Heart left ventricle (tissue), 16 donors: ENCODE measurements at regions not wholly inside any gene's neighbourhood (a gene's known extent, or its start where the extent isn't known, plus 50 kb on each side); places are given as distances from the start of the nearest gene placed in this dataset.
A peak's percentile ranks its signal among the peaks of the same experiment; 100 is the strongest.

Experiments used
- ATAC-seq, 4 donors: fragments of 200-7000 bp; cut with Tn5 transposase; one replicate each; pipeline ENCODE4 v1.9.1; 2020 to 2022; ENCODE audit warnings: moderate library complexity in 4 of 4, mild to moderate bottlenecking in 3 of 4, moderate number of reproducible peaks in 1 of 4
- DNase-seq, 5 donors: peaks; one replicate each; pipeline ENCODE4 v3.0.0-alpha.2; 2020
- H3K27ac ChIP-seq, 12 donors: fragments of 200-600 bp; sonication (generic) in 4 of 12; one replicate each; pipeline versions ENCODE4 v1.5.0 to v1.8.0; 2016 to 2022; ENCODE audit warnings: mild to moderate bottlenecking in 2 of 12
- H3K27me3 ChIP-seq, 9 donors: fragments of 200-600 bp; sonication (generic) in 2 of 9; one replicate each; pipeline versions ENCODE4 v1.5.1 to v1.8.0; 2016 to 2022; ENCODE audit warnings: mild to moderate bottlenecking in 3 of 9
- H3K36me3 ChIP-seq, 9 donors: fragments of 200-600 bp; sonication (generic) in 2 of 9; one replicate each; pipeline versions ENCODE4 v1.5.0 to v1.8.0; 2018 to 2022; ENCODE audit warnings: mild to moderate bottlenecking in 2 of 9
- H3K4me1 ChIP-seq, 12 donors: fragments of 200-600 bp; sonication (generic) in 4 of 12; one replicate each; pipeline versions ENCODE4 v1.5.0 to v1.8.0; 2016 to 2022; ENCODE audit warnings: mild to moderate bottlenecking in 3 of 12
- H3K4me3 ChIP-seq, 12 donors: fragments of 200-600 bp; sonication (generic) in 4 of 12; one replicate each; pipeline versions ENCODE4 v1.5.0 to v1.8.0; 2017 to 2022; ENCODE audit warnings: mild to moderate bottlenecking in 9 of 12, moderate library complexity in 4 of 12
- H3K9me3 ChIP-seq, 12 donors: fragments of 200-600 bp; sonication (generic) in 4 of 12; one replicate each; pipeline versions ENCODE4 v1.5.0 to v1.8.0; 2016 to 2022; ENCODE audit warnings: mild to moderate bottlenecking in 1 of 12
- CTCF ChIP-seq, 12 donors: fragments of 200-600 bp; sonication (generic) in 4 of 12; IDR thresholded peaks; one replicate each; pipeline versions ENCODE4 v1.5.0 to v1.8.0; 2018 to 2022; ENCODE audit warnings: antibody characterized with exemption in 12 of 12, mild to moderate bottlenecking in 5 of 12
- POLR2A ChIP-seq, 2 donors: fragments of 450-650 bp; IDR thresholded peaks; one replicate each; pipeline ENCODE4 v1.6.1; 2017; ENCODE audit warnings: antibody characterized with exemption in 2 of 2, mild to moderate bottlenecking in 2 of 2, moderate library complexity in 2 of 2
- WGBS, 4 donors: extraction: QIAGEN DNeasy Blood & Tissue Kit in 2 of 4; methylation state at CpG; one replicate each; pipeline versions ENCODE4 v1.1.5 to v1.1.7; 2013 to 2018; 5-methylcytosine and 5-hydroxymethylcytosine counted together
- intact Hi-C, 10 donors: fragments of 100-400 bp; cut with DNase I; formaldehyde crosslinking; loops; one replicate each; pipeline versions ENCODE4 v1.11.1 to v1.14.2; 2022
- donor health status: ischemic (EF 13 %, LVEDD 7.1; RV severe dilation, severe dysfunction).
- donor health status: healthy with polysubstance abuse.
- donor health status: DM: no; HTN: yes; CAD: no.
- donor health status: DM: no; HTN: no; CAD: no.
- donor health status: ischemic (EF 25% LVEDD 6.9; RV normal size, moderate dysfunction).
- donor health status: ischemic (EF 25% LVEDD 5.7; RV mildly dilated, moderate dysfunction).
- donor health status: healthy.
- donor health status: DM: yes; HTN: yes; CAD: no.
- donor health status: ischemic (EF 35%, LVEDD 5.7; RV mildly dilated, moderate dysfunction).
- donor health status: nonischemic (EF 11% LVEDD 7.7; RV severe dilation, severe dysfunction).
- donor health status: DM: yes; HTN: yes; CAD: no.
- donor health status: PGD.
- donor health status: ischemic (EF 29% LVEDD 5.4; RV normal size, mild dysfunction).
- donor health status: nonischemic (EF 23%, LVEDD 6.1; RV moderate dilation, normal function).

DNA sequence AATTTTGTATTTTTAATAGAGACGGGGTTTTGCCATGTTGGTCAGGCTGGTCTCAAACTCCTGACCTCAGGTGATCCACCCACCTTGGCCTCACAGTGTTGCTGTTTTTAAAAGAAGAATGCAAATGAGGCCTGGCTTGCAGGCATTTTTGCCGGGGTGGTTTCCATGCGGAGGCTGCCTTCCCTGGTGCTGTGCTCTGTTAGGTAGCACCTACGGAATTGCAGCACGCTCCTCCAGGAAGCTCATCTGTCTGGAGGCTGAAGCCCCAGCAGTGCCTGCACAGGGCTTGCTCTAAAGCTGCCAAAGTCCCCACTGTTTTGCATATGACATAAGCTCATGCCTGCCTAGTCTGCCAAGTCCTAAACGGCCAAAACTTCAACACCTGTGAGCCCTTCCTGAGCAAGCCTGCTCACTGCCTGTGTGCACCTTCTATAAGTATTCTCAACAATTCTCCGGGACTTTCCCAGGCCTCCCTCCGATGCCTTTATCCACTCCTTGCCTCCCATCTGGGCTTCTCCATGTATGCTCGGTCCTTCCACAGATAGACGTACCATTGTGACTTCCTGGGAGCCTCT lies 551.3 kb upstream of the RAB6C start:
- intact Hi-C loops: no loop called here
- DNase-seq (no peak), ATAC-seq (no peak)
- Histone ChIP-seq H3K4me1 (no peaks in the 10 kb centered on the region), H3K9me3 (peaks cover 0 to 4% (median 0%) of the 10 kb centered on the region in 12 donors), H3K27ac (no peak overlapping the region), H3K4me3 (no peak overlapping the region), H3K36me3 (no peaks in the 10 kb centered on the region), H3K27me3 (peaks cover 0 to 11% (median 0%) of the 10 kb centered on the region in 9 donors)
- no peak for TF ChIP-seq POLR2A (IDR thresholded peaks at IDR 0.05)
- TF ChIP-seq CTCF (IDR thresholded peaks at IDR 0.05): no peak
- WGBS, 4 donors: 78 to 80% (median 79%) methylated on average over 8 to 10 of the region's 10 CpGs

GRCh38 chr2:129430911-129431310 lies 548.6 kb upstream of the RAB6C start:
- Histone ChIP-seq H3K36me3 (no peaks in the 10 kb centered on the region), H3K4me1 (no peaks in the 10 kb centered on the region), H3K9me3 (no peaks in the 10 kb centered on the region), H3K27me3 (peaks cover 0 to 11% (median 0%) of the 10 kb centered on the region in 9 donors), H3K27ac (no peak overlapping the region), H3K4me3 (no peak overlapping the region)
- 77 to 88% (median 80%) methylated on average over 5 to 7 of the region's 7 CpGs for WGBS, 4 donors
- intact Hi-C loops: no loop called here
- DNase-seq: no peak
- no peak for ATAC-seq
- TF ChIP-seq POLR2A (IDR thresholded peaks at IDR 0.05): no peak
- no peak for TF ChIP-seq CTCF (IDR thresholded peaks at IDR 0.05)

DNA sequence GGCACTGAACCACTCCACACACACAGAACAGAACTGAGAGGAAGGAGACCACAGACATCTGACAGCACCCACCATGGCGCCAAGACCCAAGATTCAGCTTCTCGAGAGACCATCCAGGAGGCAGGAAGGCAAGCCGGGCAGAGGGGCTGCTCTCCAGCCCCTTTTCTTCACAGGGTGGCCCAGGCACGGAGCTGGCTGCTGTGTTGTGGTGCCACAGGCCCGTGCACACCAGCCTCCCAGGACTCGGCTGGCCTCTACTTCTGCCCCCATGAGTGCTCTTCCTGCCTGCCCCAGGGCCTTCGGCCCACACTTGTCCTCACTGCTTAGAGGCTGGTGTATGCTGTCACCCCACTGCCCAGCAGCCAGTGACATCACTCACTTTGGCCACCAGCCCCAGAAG lies 547.6 kb upstream of the RAB6C start:
- H3K27ac ChIP-seq: no peak overlapping the region
- H3K27me3 ChIP-seq: peaks cover 0 to 11% (median 0%) of the 10 kb centered on the region in 9 donors
- H3K36me3 ChIP-seq: no peaks in the 10 kb centered on the region
- DNase-seq (no peak), ATAC-seq (peak in 1 of 4 donors; percentile 27)
- WGBS, 4 donors: 66 to 85% (median 79%) methylated on average over 7 of the region's 7 CpGs
- TF ChIP-seq CTCF (IDR thresholded peaks at IDR 0.05) (no peak), POLR2A (IDR thresholded peaks at IDR 0.05) (no peak)
- no peaks in the 10 kb centered on the region for H3K9me3 ChIP-seq
- intact Hi-C loops: no loop called here
- no peaks in the 10 kb centered on the region for H3K4me1 ChIP-seq
- H3K4me3 ChIP-seq: no peak overlapping the region

- peaks cover 0 to 11% (median 0%) of the 10 kb centered on the region in 9 donors for H3K27me3 ChIP-seq
- intact Hi-C loops: no loop called here
Observed at GRCh38 chr2:129436809-129437208, 542.7 kb upstream of the RAB6C start.

More at GRCh38 chr2:129436809-129437208, 542.7 kb upstream of the RAB6C start:
- no peak overlapping the region for H3K4me3 ChIP-seq
- no peaks in the 10 kb centered on the region for H3K9me3 ChIP-seq
- no peak overlapping the region for H3K27ac ChIP-seq
- H3K36me3 ChIP-seq: no peaks in the 10 kb centered on the region
- TF ChIP-seq CTCF (IDR thresholded peaks at IDR 0.05) (no peak), POLR2A (IDR thresholded peaks at IDR 0.05) (no peak)
- 71 to 84% (median 80%) methylated on average over 5 of the region's 5 CpGs for WGBS, 4 donors
- ATAC-seq (no peak), DNase-seq (no peak)
- H3K4me1 ChIP-seq: no peaks in the 10 kb centered on the region
